Uterus (tissue), 3 donors: ENCODE measurements at regions not wholly inside any gene's neighbourhood (a gene's known extent, or its start where the extent isn't known, plus 50 kb on each side); places are given as distances from the start of the nearest gene placed in this dataset.
"Not testable (repeated sequence)": the region's sequence is repeated elsewhere in the genome, so short reads cannot be mapped to it uniquely, and the experiment has no call there.

Experiments
- DNase-seq, 2 donors: peaks; one replicate each; pipeline ENCODE4 v3.0.0-alpha.2; 2019 to 2020
- H3K27ac ChIP-seq, 2 donors: fragments of 200-600 bp; sonication (generic); 1 replicate in 1 of 2; 2 replicates in 1 of 2; pipeline ENCODE4 v1.5.1; 2016 to 2018
- H3K27me3 ChIP-seq, 2 donors: fragments of 200-600 bp; sonication (generic); one replicate each; pipeline ENCODE4 v1.5.1; 2018 to 2019; ENCODE audit warnings: control low read depth in 1 of 2
- H3K36me3 ChIP-seq, 2 donors: fragments of 200-600 bp; sonication (generic); one replicate each; pipeline ENCODE4 v1.5.1; 2019; ENCODE audit warnings: control low read depth in 1 of 2
- H3K4me1 ChIP-seq, 2 donors: fragments of 200-600 bp; sonication (generic); one replicate each; pipeline ENCODE4 v1.5.1; 2018 to 2019; ENCODE audit warnings: control low read depth in 1 of 2
- H3K4me3 ChIP-seq, 2 donors: fragments of 200-600 bp; sonication (generic); 1 replicate in 1 of 2; 2 replicates in 1 of 2; pipeline ENCODE4 v1.5.1; 2018 to 2019; ENCODE audit warnings: mild to moderate bottlenecking in 1 of 2
- H3K9me3 ChIP-seq, 2 donors: fragments of 200-600 bp; sonication (generic); one replicate each; pipeline ENCODE4 v1.5.1; 2019; ENCODE audit warnings: control low read depth in 1 of 2
- POLR2A ChIP-seq, 2 donors: fragments of 450-650 bp; IDR thresholded peaks; one replicate each; pipeline ENCODE4 v1.6.1; 2016; ENCODE audit warnings: antibody characterized with exemption in 2 of 2, mild to moderate bottlenecking in 1 of 2, moderate library complexity in 1 of 2
- intact Hi-C: fragments of 100-400 bp; cut with DNase I; formaldehyde crosslinking; loops from one replicate; pipeline ENCODE4 v1.15.1; 2023; ENCODE audit warnings: low total_unique reads
- TF ChIP-seq, protein P1 (sequence below), 4 experiments: fragments of 200-600 bp in 2 of 4; fragments of 450-650 bp in 2 of 4; sonication (generic) in 2 of 4; IDR thresholded peaks; one replicate each; pipeline ENCODE4 v1.5.1; 2016 to 2019; ENCODE audit warnings: antibody characterized with exemption in 4 of 4, mild to moderate bottlenecking in 2 of 4, moderate library complexity in 1 of 4
- donor health status: DM: yes; HTN: yes; CAD: no.

- Histone ChIP-seq H3K4me3 (no peak overlapping the region), H3K27me3 (no peaks in the 10 kb centered on the region), H3K36me3 (no peaks in the 10 kb centered on the region), H3K27ac (no peak overlapping the region), H3K9me3 (no peaks in the 10 kb centered on the region), H3K4me1 (no peaks in the 10 kb centered on the region)
- TF ChIP-seq, protein P1, sequence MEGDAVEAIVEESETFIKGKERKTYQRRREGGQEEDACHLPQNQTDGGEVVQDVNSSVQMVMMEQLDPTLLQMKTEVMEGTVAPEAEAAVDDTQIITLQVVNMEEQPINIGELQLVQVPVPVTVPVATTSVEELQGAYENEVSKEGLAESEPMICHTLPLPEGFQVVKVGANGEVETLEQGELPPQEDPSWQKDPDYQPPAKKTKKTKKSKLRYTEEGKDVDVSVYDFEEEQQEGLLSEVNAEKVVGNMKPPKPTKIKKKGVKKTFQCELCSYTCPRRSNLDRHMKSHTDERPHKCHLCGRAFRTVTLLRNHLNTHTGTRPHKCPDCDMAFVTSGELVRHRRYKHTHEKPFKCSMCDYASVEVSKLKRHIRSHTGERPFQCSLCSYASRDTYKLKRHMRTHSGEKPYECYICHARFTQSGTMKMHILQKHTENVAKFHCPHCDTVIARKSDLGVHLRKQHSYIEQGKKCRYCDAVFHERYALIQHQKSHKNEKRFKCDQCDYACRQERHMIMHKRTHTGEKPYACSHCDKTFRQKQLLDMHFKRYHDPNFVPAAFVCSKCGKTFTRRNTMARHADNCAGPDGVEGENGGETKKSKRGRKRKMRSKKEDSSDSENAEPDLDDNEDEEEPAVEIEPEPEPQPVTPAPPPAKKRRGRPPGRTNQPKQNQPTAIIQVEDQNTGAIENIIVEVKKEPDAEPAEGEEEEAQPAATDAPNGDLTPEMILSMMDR (IDR thresholded peaks at IDR 0.05): no peak
- no peak for TF ChIP-seq POLR2A (IDR thresholded peaks at IDR 0.05)
- intact Hi-C loops: no loop called here
- no peak for DNase-seq
Observed at GRCh38 chr20:11992426-11992825, 74.7 kb downstream of the BTBD3 start.

DNA sequence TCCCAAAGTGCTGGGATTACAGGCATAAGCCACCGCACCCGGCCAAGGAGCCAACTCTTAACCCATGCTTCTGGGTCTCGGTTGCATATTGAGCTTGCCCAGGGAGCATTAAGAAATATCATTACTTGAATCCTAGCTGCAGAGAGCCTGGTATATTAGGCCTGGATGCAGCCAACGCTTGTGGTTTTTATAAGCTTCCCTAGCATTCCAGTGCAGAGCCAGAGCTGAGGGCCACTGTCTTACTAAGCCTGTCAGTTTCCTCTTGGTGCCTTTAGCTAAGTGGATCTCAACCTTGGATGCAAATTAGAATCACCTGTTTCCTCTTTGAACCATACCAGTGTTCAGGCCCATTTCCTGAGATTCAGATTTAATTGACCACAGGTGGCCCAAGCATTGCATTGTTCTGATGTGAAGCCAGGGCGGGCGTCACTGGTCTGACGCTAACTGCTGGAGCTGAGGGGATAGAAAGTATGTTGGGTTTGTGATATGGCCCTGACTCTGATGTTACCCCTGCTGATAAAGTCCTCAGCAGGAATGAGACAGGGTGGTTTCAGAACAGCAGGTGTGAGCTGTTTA lies 76.3 kb downstream of the BTBD3 start:
- intact Hi-C loops: no loop called here
- H3K27ac ChIP-seq: no peak overlapping the region
- no peaks in the 10 kb centered on the region for H3K36me3 ChIP-seq

GRCh38 chr20:11995805-11996567 lies 78.3 kb downstream of the BTBD3 start:
- no peak for DNase-seq
- Histone ChIP-seq H3K27ac (no peak overlapping the region), H3K36me3 (no peaks in the 10 kb centered on the region), H3K27me3 (no peaks in the 10 kb centered on the region), H3K4me3 (no peak overlapping the region), H3K9me3 (no peaks in the 10 kb centered on the region), H3K4me1 (no peaks in the 10 kb centered on the region)
- intact Hi-C loops: no loop called here
- TF ChIP-seq, protein P1 (IDR thresholded peaks at IDR 0.05): no peak
- no peak for TF ChIP-seq POLR2A (IDR thresholded peaks at IDR 0.05)

More for the DNA sequence above, 76.3 kb downstream of the BTBD3 start:
- no peak overlapping the region for H3K4me3 ChIP-seq
- no peaks in the 10 kb centered on the region for H3K27me3 ChIP-seq
- DNase-seq: no peak
- no peaks in the 10 kb centered on the region for H3K4me1 ChIP-seq
- no peaks in the 10 kb centered on the region for H3K9me3 ChIP-seq
- no peak for TF ChIP-seq POLR2A (IDR thresholded peaks at IDR 0.05)
- TF ChIP-seq, protein P1 (IDR thresholded peaks at IDR 0.05): no peak

- DNase-seq, H3K27ac ChIP-seq, H3K9me3 ChIP-seq, H3K27me3 ChIP-seq, H3K4me1 ChIP-seq, H3K4me3 ChIP-seq, intact Hi-C loops, H3K36me3 ChIP-seq: not testable (repeated sequence)
Observed at GRCh38 chr20:12004776-12005175, 87.1 kb downstream of the BTBD3 start.

DNA sequence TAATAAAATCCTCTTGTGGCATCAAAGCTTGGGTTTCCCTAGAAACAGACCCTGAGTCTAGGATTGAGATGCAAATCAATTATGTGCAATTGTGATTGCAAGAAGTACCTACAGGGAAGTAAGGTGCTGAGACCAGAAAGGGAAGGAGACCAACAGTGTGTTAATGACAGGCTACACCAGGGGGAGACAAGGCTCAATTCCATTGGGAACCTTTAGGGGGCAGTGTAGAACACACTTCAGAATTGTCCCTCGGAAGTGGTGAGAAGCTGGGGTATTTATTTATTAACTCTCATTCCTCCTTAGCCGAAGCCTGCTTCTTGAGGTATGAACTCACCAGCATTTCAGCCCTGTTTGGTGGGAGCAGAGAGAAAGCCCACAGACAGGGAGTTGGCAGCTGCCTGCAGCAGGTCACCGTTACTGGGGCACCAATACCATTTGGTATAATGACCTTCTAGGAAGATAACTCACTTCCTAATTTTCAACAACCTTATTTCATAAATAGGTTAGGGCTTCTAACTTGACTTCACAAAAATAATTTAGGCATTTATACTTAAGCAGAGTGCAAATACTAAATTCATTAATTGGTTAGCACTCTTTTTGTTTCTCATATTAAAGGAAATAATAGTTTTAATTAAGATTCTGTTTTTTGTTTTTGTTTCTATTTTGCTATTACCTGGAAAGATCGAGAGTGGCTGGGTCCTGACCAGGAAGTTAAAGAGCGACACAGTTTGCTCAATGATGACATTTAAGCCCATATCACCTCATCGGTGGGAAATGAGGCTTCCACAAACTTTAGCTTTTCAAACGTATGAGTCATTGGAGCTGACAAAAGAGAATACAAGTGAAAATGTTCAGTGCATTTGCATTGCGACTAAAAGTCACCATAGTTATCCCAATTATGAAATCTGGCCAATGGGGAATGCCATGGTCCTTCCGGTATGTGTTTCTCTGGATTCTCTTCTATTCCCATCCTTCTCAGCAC lies 94.8 kb downstream of the BTBD3 start:
- DNase-seq: no peak
- Histone ChIP-seq H3K27me3 (no peaks in the 10 kb centered on the region), H3K4me1 (no peaks in the 10 kb centered on the region), H3K9me3 (no peaks in the 10 kb centered on the region), H3K27ac (no peak overlapping the region), H3K36me3 (no peaks in the 10 kb centered on the region), H3K4me3 (no peak overlapping the region)
- intact Hi-C loops: no loop called here
- TF ChIP-seq, protein P1 (IDR thresholded peaks at IDR 0.05): peak; percentile 21 to 59 (median 40)
- no peak for TF ChIP-seq POLR2A (IDR thresholded peaks at IDR 0.05)
